ENCODE measurements at regions not wholly inside any gene's neighbourhood (a gene's known extent, or its start where the extent isn't known, plus 50 kb on each side); places are given as distances from the start of the nearest gene placed in this dataset.

GRCh38 chr13:82833923-82834322 is 1048.4 kb downstream of the SLITRK1 start:
- DNase-seq (ENCODE audit: low read depth, low spot score), result no peak
- no peak overlapping the region for H3K4me2 ChIP-seq (ENCODE audit: insufficient read depth, low read length)
- no peak for FAIRE-seq
- H3K79me2 ChIP-seq (ENCODE audit: control insufficient read depth, insufficient read depth, low read length), result no peaks in the 10 kb centered on the region
- H4K20me1 ChIP-seq (replicated peaks; ENCODE audit: control insufficient read depth, extremely low read depth, insufficient read depth, low read length), result no peaks in the 10 kb centered on the region
- H3K9me3 ChIP-seq (replicated peaks; ENCODE audit: control insufficient read depth, insufficient read depth, low read length), result peaks cover 6% of the 10 kb centered on the region
- CTCF ChIA-PET, result no interaction called here
- no peaks in the 10 kb centered on the region for H3K9me1 ChIP-seq (replicated peaks; ENCODE audit: control insufficient read depth, extremely low read depth, insufficient read depth, low read length)
- POLR2A ChIA-PET, result no interaction called here
- H3K4me3 ChIP-seq (replicated peaks in 1 of 3; ENCODE audit: insufficient read depth in 1 of 3, low read depth in 1 of 3, low read length in 3 of 3), result no peak overlapping the region
- no peaks in the 10 kb centered on the region for H3K27me3 ChIP-seq (ENCODE audit: control insufficient read depth in 2 of 2, insufficient read depth in 2 of 2, low read length in 2 of 2)
- intact Hi-C loops (cut with micrococcal nuclease), result no loop called here
- no peak for TF ChIP-seq MAX (IDR thresholded peaks at IDR 0.05; ENCODE audit: insufficient read depth, insufficient read length)
- no peak for TF ChIP-seq POLR2A (IDR thresholded peaks at IDR 0.05; ENCODE audit: low read depth, low read length)
- no peak for TF ChIP-seq CTCF (IDR thresholded peaks at IDR 0.05; ENCODE audit: extremely low read depth in 1 of 2, insufficient read depth in 1 of 2, low read depth in 1 of 2, low read length in 2 of 2)
- no peak for TF ChIP-seq EZH2 (IDR thresholded peaks at IDR 0.05; ENCODE audit: borderline replicate concordance, low read depth, low read length, severe bottlenecking)
- no peak for TF ChIP-seq JUN (IDR thresholded peaks at IDR 0.05; ENCODE audit: borderline replicate concordance, insufficient read depth, insufficient read length, low read depth)
- TF ChIP-seq POLR2AphosphoS5 (IDR thresholded peaks at IDR 0.05; ENCODE audit: insufficient read depth, low read depth, low read length), result no peak
- TF ChIP-seq GATA2 (IDR thresholded peaks at IDR 0.05; ENCODE audit: insufficient read depth, insufficient read length, low read depth, low read length), result no peak
- no peak for TF ChIP-seq MYC (IDR thresholded peaks at IDR 0.05; ENCODE audit: low read depth, low read length)
- TF ChIP-seq FOS (IDR thresholded peaks at IDR 0.05; ENCODE audit: borderline replicate concordance, insufficient read depth, low read length), result no peak
- H3K36me3 ChIP-seq (ENCODE audit: control insufficient read depth in 2 of 2, extremely low read depth in 1 of 2, insufficient read depth in 2 of 2, low read length in 2 of 2), result no peaks in the 10 kb centered on the region
- dilution Hi-C loops (cut with MboI; ENCODE audit: extremely low pct_ligation_motif_present, low sequenced_read_pairs), result no loop called here
- no peak overlapping the region for H3K27ac ChIP-seq (ENCODE audit: insufficient read depth, low read depth, low read length)
- no peaks in the 10 kb centered on the region for H3K4me1 ChIP-seq (ENCODE audit: control insufficient read depth, extremely low read depth, insufficient read depth, low read length)
- no TSS peak for BruUV-seq (replicated peaks)
- no peak overlapping the region for H3K9ac ChIP-seq (replicated peaks; ENCODE audit: extremely low read depth, insufficient read depth, low read length)
- H2AFZ ChIP-seq (ENCODE audit: low read depth, low read length), result no peak overlapping the region

All from endothelial cell of umbilical vein (primary cell).